ENCODE measurements at regions not wholly inside any gene's neighbourhood (a gene's known extent, or its start where the extent isn't known, plus 50 kb on each side); places are given as distances from the start of the nearest gene placed in this dataset.

GRCh38 chr3:3495611-3496010, 303.6 kb upstream of the LRRN1 start:
- no peak overlapping the region for H3K27ac ChIP-seq
- H3K4me1 ChIP-seq = no peaks in the 10 kb centered on the region
- no peak for ATAC-seq
- FAIRE-seq = no peak
- ChIA-PET CTCF (no interaction called here), POLR2A (no interaction called here)
- H3K4me2 ChIP-seq = no peak overlapping the region
- TF ChIP-seq MAZ (IDR thresholded peaks at IDR 0.05; ENCODE audit: borderline replicate concordance, low read depth, low read length) (no peak), CHD2 (IDR thresholded peaks at IDR 0.05; ENCODE audit: low read length, partially characterized antibody) (no peak), KDM1A (IDR thresholded peaks at IDR 0.05; ENCODE audit: low read depth) (no peak), CBX2 (IDR thresholded peaks at IDR 0.05; ENCODE audit: borderline replicate concordance, low read depth) (no peak), NFE2L2 (conservative IDR thresholded peaks at IDR 0.05; ENCODE audit: low read length) (no peak), BCL3 (IDR thresholded peaks at IDR 0.05) (no peak), ZSCAN20 (CRISPR knock-in tag; IDR thresholded peaks at IDR 0.05) (no peak)
- DNase-seq (ENCODE audit: low read depth in 1 of 2, low spot score in 1 of 2) = no peak
- H3K9me3 ChIP-seq = no peaks in the 10 kb centered on the region
- no peak overlapping the region for H3K4me3 ChIP-seq

GRCh38 chr3:3476669-3477068, 297.2 kb upstream of the CRBN start:
- 1% methylated on average over 2 of the region's 2 CpGs for WGBS (ENCODE audit: missing lambda C conversion rate)
- no peak overlapping the region for H3K4me2 ChIP-seq
- ChIA-PET POLR2A (no interaction called here), CTCF (no interaction called here)
- H3K4me1 ChIP-seq = no peaks in the 10 kb centered on the region
- H3K9me3 ChIP-seq = no peaks in the 10 kb centered on the region
- no peak for ATAC-seq
- TF ChIP-seq KDM5A (IDR thresholded peaks at IDR 0.05) (no peak), MAFK (IDR thresholded peaks at IDR 0.05; ENCODE audit: partially characterized antibody) (peak; percentile 85)
- FAIRE-seq = no peak
- H3K4me3 ChIP-seq = no peak overlapping the region
- DNase-seq (ENCODE audit: low read depth in 1 of 2, low spot score in 1 of 2) = no peak
- H3K27ac ChIP-seq = no peak overlapping the region

GRCh38 chr3:3468596-3468995, 289.1 kb upstream of the CRBN start:
- FAIRE-seq (no peak), ATAC-seq (no peak)
- POLR2A ChIA-PET = no interaction called here

GRCh38 chr3:3464131-3464530, 284.6 kb upstream of the CRBN start:
- H3K4me3 ChIP-seq = no peak overlapping the region
- TF ChIP-seq ZNF302 (CRISPR knock-in tag; IDR thresholded peaks at IDR 0.05) = no peak
- no peak for TF ChIP-seq NPAS2 (CRISPR knock-in tag; IDR thresholded peaks at IDR 0.05; ENCODE audit: borderline replicate concordance)
- no peak for TF ChIP-seq CHD2 (IDR thresholded peaks at IDR 0.05; ENCODE audit: low read length, partially characterized antibody)
- no peak for TF ChIP-seq JUNB (IDR thresholded peaks at IDR 0.05)
- TF ChIP-seq ATOH8 (CRISPR knock-in tag; IDR thresholded peaks at IDR 0.05; ENCODE audit: low read depth) = no peak
- TF ChIP-seq HOXB13 (CRISPR knock-in tag; IDR thresholded peaks at IDR 0.05; ENCODE audit: low read depth) = no peak
- no peak for TF ChIP-seq BCL3 (IDR thresholded peaks at IDR 0.05)
- TF ChIP-seq MYC (IDR thresholded peaks at IDR 0.05; ENCODE audit: borderline replicate concordance, low read length) = no peak
- TF ChIP-seq BHLHE40 (IDR thresholded peaks at IDR 0.05; ENCODE audit: low read depth, low read length) = no peak
- no peak for TF ChIP-seq HOXA7 (CRISPR knock-in tag; IDR thresholded peaks at IDR 0.05)
- no peak for TF ChIP-seq RCOR1 (IDR thresholded peaks at IDR 0.05; ENCODE audit: low read depth, low read length)
- TF ChIP-seq NFE2L2 (conservative IDR thresholded peaks at IDR 0.05; ENCODE audit: low read length) = no peak
- no peak for TF ChIP-seq POLR2AphosphoS2 (conservative IDR thresholded peaks at IDR 0.05; ENCODE audit: low read length)
- TF ChIP-seq TP53 (CRISPR knock-in tag; IDR thresholded peaks at IDR 0.05) = no peak
- TF ChIP-seq MAX (IDR thresholded peaks at IDR 0.05) = no peak
- TF ChIP-seq HMGXB4 (CRISPR knock-in tag; IDR thresholded peaks at IDR 0.05; ENCODE audit: borderline replicate concordance) = no peak
- TF ChIP-seq JUN (IDR thresholded peaks at IDR 0.05) = no peak
- ATAC-seq (no peak), DNase-seq (ENCODE audit: low read depth in 1 of 2, low spot score in 1 of 2) (no peak), FAIRE-seq (no peak)
- no peaks in the 10 kb centered on the region for H3K4me1 ChIP-seq
- WGBS (ENCODE audit: missing lambda C conversion rate) = 15% methylated on average over 3 of the region's 3 CpGs
- H3K9me3 ChIP-seq = no peaks in the 10 kb centered on the region
- no peak overlapping the region for H3K27ac ChIP-seq
- POLR2A ChIA-PET = no interaction called here
- H3K4me2 ChIP-seq = no peak overlapping the region
- CTCF ChIA-PET = no interaction called here

More at GRCh38 chr3:3468596-3468995, 289.1 kb upstream of the CRBN start:
- H3K4me2 ChIP-seq = no peak overlapping the region
- CTCF ChIA-PET = no interaction called here
- DNase-seq (ENCODE audit: low read depth in 1 of 2, low spot score in 1 of 2) = no peak
- H3K9me3 ChIP-seq = no peaks in the 10 kb centered on the region
- WGBS (ENCODE audit: missing lambda C conversion rate) = 3% methylated on average over 2 of the region's 2 CpGs
- no peak overlapping the region for H3K4me3 ChIP-seq
- H3K4me1 ChIP-seq = no peaks in the 10 kb centered on the region
- H3K27ac ChIP-seq = no peak overlapping the region
- TF ChIP-seq EHF (CRISPR knock-in tag; IDR thresholded peaks at IDR 0.05) (no peak), CBX2 (IDR thresholded peaks at IDR 0.05; ENCODE audit: borderline replicate concordance, low read depth) (no peak)

Data from A549 (cell line).